ENCODE measurements at regions not wholly inside any gene's neighbourhood (a gene's known extent, or its start where the extent isn't known, plus 50 kb on each side); places are given as distances from the start of the nearest gene placed in this dataset.

DNA sequence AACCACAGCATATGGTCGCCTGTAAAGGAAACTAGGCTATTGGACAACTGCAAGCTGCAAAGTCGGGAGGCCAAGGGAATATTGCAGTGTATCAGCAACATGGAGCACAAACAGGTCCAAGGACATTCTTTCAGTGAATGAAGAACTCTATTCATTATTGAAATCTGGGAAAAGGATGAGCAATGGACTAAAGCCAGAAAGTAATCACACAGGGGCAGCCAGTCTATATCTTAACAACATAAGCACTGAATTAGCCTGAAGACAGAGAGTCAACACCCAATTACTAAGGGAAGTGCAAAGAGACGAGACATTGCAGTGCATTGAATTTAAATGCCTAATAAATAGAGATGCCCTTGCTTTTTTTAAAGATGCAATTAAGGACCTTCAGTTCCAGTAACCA is 615.5 kb upstream of the SETBP1 start:
- no peak for ATAC-seq
- DNase-seq = no peak
- intact Hi-C loops (cut with micrococcal nuclease) = no loop called here

DNA sequence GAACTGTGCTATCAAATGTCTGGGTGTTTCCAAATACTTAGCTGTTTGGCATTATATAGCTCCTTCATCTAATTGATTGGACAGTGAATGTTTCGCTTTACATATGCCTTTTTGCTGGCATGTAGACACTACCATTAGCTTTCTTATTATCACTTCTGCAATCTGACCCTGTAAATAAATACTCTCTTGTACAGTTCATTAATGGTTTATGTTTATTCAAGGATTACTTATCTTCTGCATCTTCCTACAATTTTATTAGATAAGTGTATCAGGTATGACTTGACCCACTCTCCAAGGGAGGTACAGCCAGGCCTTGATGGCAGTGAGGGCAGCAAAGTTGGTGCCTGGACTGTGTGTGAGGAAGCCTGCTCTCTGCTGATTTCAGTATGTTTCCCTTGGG is 614.1 kb upstream of the SETBP1 start:
- no peak for ATAC-seq
- no peak for DNase-seq
- intact Hi-C loops (cut with micrococcal nuclease) = no loop called here

DNA sequence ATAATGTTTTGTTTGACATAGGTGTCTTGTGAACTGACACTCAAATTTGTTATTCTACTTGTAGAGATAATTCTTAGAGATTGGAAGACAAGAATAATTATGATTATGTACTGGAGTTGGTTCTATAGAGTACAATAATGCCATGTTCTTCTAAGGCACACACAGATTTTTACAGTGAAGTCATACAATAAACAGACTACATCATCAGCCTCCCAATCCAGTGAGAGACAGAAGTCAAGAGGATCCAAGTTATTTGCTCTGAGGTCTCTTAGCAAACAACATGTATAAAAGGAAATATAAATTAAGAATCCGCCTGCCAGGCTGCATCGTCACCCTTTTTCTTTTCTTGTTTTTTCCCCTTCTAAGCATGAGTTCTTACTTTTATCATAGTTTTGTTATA is 613.5 kb upstream of the SETBP1 start:
- intact Hi-C loops (cut with micrococcal nuclease) = no loop called here
- no peak for DNase-seq
- no peak for ATAC-seq

DNA sequence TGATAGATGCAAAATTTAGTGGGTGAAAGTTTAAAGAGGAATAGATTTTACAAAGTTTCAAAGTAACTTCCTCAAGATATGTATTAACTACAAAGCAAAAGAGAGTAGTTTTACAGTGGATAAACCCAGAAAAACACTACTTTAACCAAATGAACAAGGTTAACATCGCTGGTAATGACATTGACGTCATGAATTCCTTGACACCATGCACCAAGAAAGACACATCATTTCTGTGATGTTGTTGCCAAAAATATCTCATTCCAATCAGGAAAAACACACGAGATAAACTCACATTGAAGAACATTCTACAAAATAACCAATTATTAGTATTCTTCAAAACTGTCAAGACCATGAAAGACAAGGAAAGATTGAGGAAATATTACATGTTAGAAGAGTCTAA is 605.6 kb upstream of the SETBP1 start:
- intact Hi-C loops (cut with micrococcal nuclease) = no loop called here
- DNase-seq (no peak), ATAC-seq (no peak)

DNA sequence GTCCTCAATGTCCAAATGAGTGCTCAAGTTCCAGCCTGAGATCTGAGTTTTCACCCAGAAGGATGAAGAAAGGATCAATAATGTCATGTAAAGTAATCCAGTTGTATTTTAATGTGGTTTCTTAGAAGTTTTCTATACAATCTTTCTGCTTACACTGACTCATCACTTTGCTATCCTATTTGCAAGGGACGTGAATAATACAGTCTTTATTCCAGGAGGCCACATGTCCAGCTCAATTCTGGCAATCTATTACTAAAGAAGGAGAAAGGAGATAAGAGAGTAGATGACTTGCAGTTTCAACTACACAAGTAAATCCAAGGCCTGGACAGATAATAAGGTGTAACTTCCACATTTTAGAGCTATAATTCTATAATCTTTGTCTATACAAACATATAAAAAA is 601.1 kb upstream of the SETBP1 start:
- intact Hi-C loops (cut with micrococcal nuclease) = no loop called here
- no peak for DNase-seq
- ATAC-seq = no peak

DNA sequence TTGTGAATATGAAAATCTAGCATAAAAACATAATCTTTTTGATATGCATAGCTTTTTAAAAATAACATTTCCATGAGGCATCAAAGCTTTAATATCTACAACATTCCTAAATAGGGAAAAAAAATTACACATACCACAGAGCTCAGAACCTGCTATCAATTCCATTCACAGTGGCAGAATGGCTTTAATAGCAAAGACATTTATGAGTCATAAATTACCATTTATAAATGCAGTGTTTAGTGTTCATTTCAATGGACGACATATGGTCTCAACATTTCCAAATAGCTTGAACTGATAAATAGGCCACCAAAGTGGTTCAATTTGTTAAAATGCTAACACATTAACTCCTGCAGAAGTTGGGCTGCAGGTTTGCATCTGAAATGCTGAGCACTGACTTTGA is 600.6 kb upstream of the SETBP1 start:
- ATAC-seq = no peak
- DNase-seq = no peak
- intact Hi-C loops (cut with micrococcal nuclease) = no loop called here

DNA sequence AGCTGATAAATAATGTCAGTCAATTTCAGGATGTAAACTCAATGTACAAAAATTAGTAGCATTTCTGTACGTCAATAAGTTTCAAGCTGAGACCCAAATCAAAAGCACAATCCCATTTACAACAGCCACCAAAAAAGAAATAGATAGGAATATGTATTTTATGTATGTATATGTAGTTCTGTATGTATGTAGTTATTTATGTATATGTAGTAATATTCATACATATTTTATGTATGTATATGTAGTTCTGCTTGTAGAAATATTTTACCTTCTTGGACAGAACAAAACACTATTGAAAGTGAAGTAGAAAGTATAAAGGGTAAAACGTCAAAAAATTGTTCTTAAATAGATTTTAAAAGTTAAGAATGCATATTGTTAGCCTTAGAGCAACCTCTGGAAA is 591.0 kb upstream of the SETBP1 start:
- no peak for DNase-seq
- intact Hi-C loops (cut with micrococcal nuclease) = no loop called here

DNA sequence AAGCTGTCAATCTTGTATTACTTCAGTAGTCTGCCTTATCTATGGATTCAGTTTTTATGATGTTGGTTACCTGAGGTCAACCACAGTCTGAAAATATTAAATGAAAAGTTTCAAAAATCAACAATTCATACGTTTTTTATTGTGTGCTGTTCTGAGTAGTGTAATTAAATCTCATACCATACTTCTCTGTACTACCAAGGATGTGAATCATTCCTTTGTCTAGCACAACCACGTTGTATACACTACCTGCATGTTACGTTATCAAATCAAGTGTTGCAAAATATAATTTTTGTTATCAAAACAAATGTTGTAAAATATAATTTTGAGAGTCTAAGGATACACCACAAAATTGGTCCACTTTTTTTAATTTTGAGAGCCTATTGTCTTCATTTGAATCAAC is 590.2 kb upstream of the SETBP1 start:
- intact Hi-C loops (cut with micrococcal nuclease) = no loop called here
- no peak for DNase-seq
- no peak for ATAC-seq

More for the DNA sequence above, 591.0 kb upstream of the SETBP1 start:
- ATAC-seq = no peak

DNA sequence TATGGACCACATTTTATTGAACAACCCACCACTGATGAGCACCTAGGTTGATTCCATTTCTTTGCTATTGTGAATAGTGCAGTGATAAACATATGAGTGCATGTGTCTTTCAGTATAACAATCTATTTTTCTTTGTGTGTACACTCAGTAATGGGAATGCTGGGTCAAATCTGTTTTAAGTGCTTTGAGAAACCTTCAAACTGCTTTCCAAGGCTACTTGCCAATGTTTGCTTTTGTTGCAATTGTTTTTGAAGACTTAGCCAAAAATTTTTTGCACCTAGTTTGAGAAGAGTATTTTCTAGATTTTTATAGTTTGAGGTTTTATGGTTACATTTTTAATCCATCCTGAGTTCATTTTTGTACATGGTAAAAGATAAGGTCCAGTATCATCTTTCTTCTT is 587.4 kb upstream of the SETBP1 start:
- intact Hi-C loops (cut with micrococcal nuclease) = no loop called here
- no peak for DNase-seq
- ATAC-seq = no peak

DNA sequence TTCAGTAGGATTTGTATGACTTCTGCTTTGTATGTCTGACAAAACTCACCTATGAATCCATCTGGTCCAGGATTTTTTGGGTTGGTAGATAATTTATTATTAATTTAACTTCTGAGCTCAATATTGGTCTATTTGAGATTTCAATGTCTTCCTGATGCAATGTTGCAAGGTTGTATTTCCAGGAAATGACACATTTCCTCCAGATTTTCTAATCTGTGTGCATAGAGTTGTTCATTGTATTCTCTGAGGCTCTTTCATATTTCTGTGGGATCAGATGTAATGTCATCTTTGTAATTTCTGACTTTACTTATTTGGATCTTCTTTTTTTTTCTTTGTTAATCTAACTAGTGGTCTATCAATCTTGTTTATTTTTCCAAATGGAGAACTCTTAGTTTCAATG is 584.7 kb upstream of the SETBP1 start:
- intact Hi-C loops (cut with micrococcal nuclease) = no loop called here
- no peak for DNase-seq
- no peak for ATAC-seq

DNA sequence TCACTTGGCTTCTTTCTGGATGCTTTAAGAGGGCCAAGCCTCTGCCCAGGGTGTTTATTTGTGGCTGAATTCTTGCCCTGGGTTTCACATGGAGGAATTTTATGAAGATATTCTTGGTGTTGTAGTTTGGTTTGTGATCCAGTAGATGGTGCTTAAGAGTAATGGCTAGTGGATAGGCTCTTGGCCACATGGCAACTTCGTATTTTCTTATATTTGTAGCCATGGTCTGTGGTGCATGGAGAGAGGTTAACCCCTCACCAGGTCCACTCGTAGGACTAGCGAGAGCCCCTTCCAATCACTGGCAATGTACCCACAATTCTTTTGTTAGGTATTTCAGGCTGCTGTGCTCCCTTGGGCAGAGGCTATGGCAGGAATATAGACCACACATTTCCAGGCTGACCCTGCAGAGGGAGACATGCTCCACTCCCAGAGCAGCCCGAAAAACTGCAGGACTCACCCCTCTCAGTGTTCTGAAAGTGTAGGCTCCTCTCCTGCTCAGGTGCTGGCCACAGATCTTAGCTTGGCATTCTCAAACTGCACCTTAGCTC is 582.1 kb upstream of the SETBP1 start:
- ATAC-seq (no peak), DNase-seq (no peak)
- intact Hi-C loops (cut with micrococcal nuclease) = no loop called here

DNA sequence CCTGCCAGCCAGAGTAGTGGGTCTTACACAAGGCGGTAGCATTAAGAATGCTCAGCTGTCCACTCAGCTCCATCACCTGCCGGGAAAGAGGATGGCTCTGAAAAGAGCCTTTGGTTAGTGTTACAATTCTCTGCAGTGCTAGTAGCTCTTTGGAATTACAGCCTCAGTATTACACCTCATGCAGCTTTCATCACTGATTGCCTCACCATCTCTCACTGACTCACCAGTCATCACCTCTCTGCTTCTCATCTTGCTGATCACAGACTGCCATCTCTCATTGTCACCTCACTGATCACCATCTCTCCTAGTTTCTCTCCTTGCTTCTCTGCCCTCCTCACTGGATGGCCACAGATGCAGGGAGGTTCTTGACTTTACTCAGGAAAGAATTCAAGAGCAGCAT is 573.5 kb upstream of the SETBP1 start:
- ATAC-seq (no peak), DNase-seq (no peak)
- intact Hi-C loops (cut with micrococcal nuclease) = no loop called here

DNA sequence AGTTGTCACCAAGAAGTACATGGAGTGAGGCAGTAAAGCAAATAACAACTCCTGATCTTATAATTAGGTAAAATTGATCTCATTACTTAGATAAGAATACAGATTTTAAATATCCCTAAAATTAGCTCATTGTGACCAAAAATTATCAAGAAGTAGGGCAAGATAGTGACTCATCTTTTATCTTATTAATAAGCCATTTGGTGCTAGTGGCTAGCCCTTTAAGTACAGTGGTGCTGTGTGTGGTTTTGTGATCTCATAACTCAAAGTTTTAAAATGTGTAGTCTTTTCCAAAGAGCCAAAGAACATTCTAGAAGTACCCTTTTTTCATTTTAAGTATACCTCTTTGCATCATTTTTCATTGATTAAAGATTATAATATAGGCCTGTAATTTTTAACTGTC is 569.4 kb upstream of the SETBP1 start:
- ATAC-seq (no peak), DNase-seq (no peak)
- intact Hi-C loops (cut with micrococcal nuclease) = no loop called here

DNA sequence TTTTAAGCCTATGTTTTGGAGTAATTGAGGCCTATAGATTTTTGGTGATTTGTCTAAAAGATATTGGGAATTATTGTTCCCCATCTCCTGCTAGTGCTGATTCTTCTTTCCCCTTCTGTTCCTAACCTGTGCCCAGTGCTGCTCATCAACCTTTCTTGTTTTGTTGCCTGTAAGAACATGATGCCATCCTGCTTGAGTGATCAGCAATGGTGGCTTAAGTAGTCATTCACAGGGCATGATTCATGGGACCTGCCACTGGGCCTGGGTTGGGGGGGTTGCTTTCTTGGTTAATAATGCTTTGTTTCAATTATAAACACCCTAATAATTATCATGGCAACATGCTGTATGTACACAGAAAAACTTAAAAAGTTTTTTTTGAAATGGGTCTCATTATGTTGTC is 562.9 kb upstream of the SETBP1 start:
- DNase-seq = no peak
- intact Hi-C loops (cut with micrococcal nuclease) = no loop called here

DNA sequence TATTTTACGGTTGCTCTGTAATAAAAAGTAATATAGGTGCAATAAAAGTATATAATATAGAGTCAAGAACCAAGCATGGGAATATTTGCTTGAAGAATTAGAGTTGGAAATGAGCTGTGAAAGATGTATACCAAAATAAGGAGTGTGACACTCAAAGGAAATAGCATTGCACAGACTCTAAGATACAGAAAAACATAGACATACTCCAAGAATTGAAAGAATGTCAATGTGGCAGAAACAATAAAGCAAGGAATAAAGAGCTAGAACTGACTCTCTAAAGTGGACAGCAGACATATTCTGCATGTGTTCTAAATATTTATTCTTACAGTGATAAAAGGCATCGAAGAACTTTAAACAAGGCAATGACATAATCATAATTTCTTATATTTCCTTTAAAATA is 561.1 kb upstream of the SETBP1 start:
- intact Hi-C loops (cut with micrococcal nuclease) = no loop called here
- ATAC-seq (no peak), DNase-seq (no peak)

More for the DNA sequence above, 562.9 kb upstream of the SETBP1 start:
- ATAC-seq = no peak

DNA sequence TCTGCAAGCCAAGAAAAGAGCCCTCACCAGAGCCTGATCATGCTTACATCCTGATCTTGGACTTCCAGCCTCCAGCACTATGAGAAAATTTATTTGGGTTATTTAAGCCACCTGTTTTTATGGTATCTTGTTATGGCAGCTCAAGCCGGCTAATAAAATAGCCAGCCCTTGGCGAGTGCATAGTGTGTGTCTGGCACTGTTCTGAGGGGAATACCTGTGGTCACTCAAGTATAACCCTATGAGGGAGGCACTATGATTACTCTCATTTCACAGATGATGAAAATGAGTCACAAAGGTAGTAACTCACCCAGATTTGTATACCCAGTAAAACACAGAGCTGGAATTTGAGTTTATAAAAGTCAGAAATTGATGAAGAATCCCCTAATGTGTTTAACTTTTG is 556.9 kb upstream of the SETBP1 start:
- ATAC-seq (no peak), DNase-seq (no peak)
- intact Hi-C loops (cut with micrococcal nuclease) = no loop called here

DNA sequence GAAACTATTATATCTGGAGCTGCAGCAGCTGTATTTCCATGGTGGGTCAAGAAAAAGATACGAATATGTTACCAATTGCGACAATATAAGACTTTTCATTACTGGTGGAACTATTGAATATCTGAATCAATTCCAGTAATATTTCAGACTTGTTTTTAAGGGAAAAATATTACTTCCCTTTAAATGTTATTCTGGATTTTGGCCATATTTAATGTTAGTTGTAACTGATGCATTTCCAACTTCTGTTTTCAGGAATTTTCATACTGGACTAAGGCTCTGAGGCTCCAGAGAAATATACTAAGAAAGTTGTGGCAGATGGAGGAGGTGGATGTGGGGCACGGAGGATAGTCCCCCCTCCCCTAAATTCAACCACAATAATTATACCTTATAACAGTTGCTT is 555.2 kb upstream of the SETBP1 start:
- intact Hi-C loops (cut with micrococcal nuclease) = no loop called here
- no peak for ATAC-seq
- no peak for DNase-seq

DNA sequence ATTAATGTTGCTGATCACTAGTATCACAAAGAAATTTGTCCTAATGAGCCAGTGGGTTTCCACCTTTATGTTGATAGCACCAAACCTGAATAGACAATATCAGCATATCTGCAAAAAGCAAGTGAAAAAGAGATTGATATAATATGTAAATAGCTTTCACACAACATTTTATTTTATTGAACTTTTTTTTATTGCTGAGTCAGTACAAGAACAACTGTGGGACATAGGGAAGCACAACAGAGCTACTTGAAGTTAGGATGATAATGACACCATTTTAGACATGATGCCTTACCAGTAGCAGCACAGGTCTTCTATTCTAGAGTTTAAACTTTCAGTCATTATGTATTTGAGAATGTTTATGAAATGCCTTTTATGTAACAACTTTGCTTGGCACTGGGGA is 554.1 kb upstream of the SETBP1 start:
- no peak for ATAC-seq
- intact Hi-C loops (cut with micrococcal nuclease) = no loop called here

DNA sequence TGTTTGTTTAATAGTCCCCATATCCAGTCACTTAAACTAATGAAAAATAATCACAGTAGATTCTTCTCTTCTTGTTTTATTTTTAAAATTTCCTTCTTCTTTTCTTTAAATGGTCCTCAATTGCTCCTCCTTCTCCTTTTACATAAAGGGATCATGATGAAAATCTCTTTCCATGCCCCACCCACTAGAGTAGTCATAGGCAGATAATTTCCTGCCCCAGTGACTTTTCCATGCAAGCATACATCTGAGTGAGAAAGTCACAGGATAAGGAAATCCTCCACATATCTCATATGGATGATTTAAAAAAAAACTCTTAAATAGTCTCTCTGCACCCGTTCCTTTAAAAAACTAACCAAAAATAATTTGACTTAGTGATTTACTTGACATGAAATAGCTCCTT is 552.3 kb upstream of the SETBP1 start:
- no peak for DNase-seq
- intact Hi-C loops (cut with micrococcal nuclease) = no loop called here
- no peak for ATAC-seq

More for the DNA sequence above, 554.1 kb upstream of the SETBP1 start:
- DNase-seq = no peak

DNA sequence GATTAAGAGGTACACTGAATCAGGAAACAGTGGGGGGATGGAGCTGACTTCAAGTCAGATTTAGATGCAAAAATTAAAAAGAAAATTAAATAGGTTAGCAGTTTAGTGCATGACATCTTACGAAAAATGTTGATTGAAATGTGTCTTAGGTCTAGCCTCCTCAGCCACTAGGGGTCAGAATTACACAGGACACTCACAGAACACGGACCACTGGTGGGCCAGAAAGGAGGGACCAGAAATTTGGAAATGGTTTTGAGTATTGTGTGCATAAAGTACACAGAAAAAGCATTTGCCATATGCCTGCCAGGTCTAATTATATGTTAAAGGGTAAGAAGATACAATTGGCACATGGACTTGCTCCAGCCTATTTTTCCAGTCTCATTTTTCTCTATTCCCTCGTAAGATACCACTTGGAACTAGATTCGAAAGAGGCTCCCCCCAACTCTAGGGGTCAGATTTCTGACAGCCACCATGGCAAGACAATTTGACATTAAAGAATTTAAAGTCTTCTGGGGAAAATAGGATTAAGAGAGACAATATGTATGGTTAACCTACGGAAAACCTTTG is 550.2 kb upstream of the SETBP1 start:
- DNase-seq = no peak
- ATAC-seq = no peak
- intact Hi-C loops (cut with micrococcal nuclease) = loop anchor here (10.0 kb wide), 1 partner anchor 544 kb away; no protein-coding TSS in a partner anchor

DNA sequence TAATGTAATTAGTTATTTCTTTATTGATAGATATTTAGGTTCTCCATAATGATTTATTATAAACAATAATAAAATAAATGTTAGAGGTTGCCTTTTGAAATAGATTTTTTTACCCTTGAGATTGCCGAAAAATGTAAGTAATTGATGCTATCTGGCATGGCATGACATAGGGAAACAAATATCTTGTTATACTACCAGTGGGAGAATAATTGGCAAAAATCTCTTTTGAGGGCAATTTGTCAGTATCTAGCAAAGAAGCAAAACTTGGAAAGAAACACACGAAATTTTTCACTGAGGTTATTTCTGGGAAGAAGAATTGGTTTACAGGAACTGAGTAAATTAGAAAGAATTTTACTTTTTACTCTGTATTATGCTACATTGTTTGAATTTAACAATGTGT is 547.2 kb upstream of the SETBP1 start:
- no peak for DNase-seq
- no peak for ATAC-seq
- intact Hi-C loops (cut with micrococcal nuclease) = loop anchor here (10.0 kb wide), 1 partner anchor 541 kb away; no protein-coding TSS in a partner anchor

DNA sequence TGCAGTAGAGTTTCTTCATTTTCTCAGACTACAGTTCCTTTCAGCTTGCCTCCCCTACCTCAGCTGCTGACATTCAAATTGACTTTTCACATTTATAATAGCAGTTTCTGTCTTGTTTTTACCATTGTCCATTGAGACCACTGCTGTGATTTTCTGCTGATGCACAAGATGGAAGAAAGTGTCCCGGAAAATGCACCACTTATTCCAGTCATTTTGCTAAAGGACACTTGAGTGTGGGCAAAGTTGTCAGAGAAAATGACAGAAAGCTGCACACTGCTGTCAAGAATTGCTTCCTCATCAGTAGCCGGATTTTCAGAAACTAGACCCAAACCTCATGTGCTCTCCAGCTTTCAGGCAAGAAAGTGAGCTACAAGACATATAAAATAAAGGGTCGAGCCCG is 546.2 kb upstream of the SETBP1 start:
- intact Hi-C loops (cut with micrococcal nuclease) = loop anchor here (10.0 kb wide), 1 partner anchor 540 kb away; no protein-coding TSS in a partner anchor
- ATAC-seq = no peak
- no peak for DNase-seq
